KMS-11 (cell line): ENCODE measurements at regions not wholly inside any gene's neighbourhood (a gene's known extent, or its start where the extent isn't known, plus 50 kb on each side); places are given as distances from the start of the nearest gene placed in this dataset.

ENCODE experiments used
- H2AFZ ChIP-seq: fragments of 200-600 bp; sonication (generic); 2 replicates; pipeline ENCODE4 v1.6.1; 2016; ENCODE audit warnings: antibody characterized with exemption, mixed run types, low read depth
- H3K27ac ChIP-seq: fragments of 200-600 bp; sonication (generic); 2 replicates; pipeline ENCODE4 v1.6.1; 2016; ENCODE audit warnings: mild to moderate bottlenecking, mixed run types
- H3K27me3 ChIP-seq: fragments of 200-600 bp; sonication (generic); 2 replicates; pipeline ENCODE4 v1.6.1; 2017; ENCODE audit warnings: mild to moderate bottlenecking, low read depth, mixed run types, moderate library complexity; ENCODE audit not compliant: insufficient read depth
- H3K36me3 ChIP-seq: fragments of 200-600 bp; sonication (generic); 2 replicates; pipeline ENCODE4 v1.6.1; 2017; ENCODE audit warnings: mild to moderate bottlenecking, mixed run types; ENCODE audit not compliant: insufficient read depth
- H3K4me1 ChIP-seq: fragments of 200-600 bp; sonication (generic); 2 replicates; pipeline ENCODE4 v1.6.1; 2016; ENCODE audit warnings: mild to moderate bottlenecking, low read depth, mixed run types; ENCODE audit not compliant: poor library complexity, severe bottlenecking
- H3K4me2 ChIP-seq: fragments of 200-600 bp; sonication (generic); 2 replicates; pipeline ENCODE4 v1.7.0; 2016; ENCODE audit warnings: mild to moderate bottlenecking, mixed run types
- H3K4me3 ChIP-seq: fragments of 200-600 bp; sonication (generic); IDR thresholded peaks from 2 replicates; pipeline ENCODE4 v1.6.1; 2017; ENCODE audit warnings: low read depth, low read length, mixed read lengths; ENCODE audit not compliant: insufficient read depth
- H3K79me2 ChIP-seq: fragments of 200-600 bp; sonication (generic); 2 replicates; pipeline ENCODE4 v1.6.1; 2016; ENCODE audit warnings: low read depth, mixed run types; ENCODE audit not compliant: insufficient read depth
- H3K9ac ChIP-seq: fragments of 200-600 bp; sonication (generic); 2 replicates; pipeline ENCODE4 v1.6.1; 2016; ENCODE audit warnings: mild to moderate bottlenecking, mixed run types
- H4K20me1 ChIP-seq: fragments of 200-600 bp; sonication (generic); 2 replicates; pipeline ENCODE4 v1.6.1; 2016; ENCODE audit warnings: mild to moderate bottlenecking, mixed run types; ENCODE audit not compliant: insufficient read depth
- CTCF ChIP-seq: fragments of 200-600 bp; sonication (generic); conservative IDR thresholded peaks from 2 replicates; pipeline ENCODE4 v1.6.1; 2017; ENCODE audit warnings: low read depth, mild to moderate bottlenecking, antibody characterized with exemption, low read length, moderate library complexity, mixed read lengths

- Histone ChIP-seq H3K4me1 (no peaks in the 10 kb centered on the region), H4K20me1 (no peaks in the 10 kb centered on the region), H3K27me3 (no peaks in the 10 kb centered on the region), H3K36me3 (no peaks in the 10 kb centered on the region), H3K27ac (no peak overlapping the region), H3K4me2 (no peak overlapping the region), H3K79me2 (no peaks in the 10 kb centered on the region), H3K4me3 (no peak overlapping the region), H3K9ac (no peak overlapping the region), H2AFZ (no peak overlapping the region)
- no peak for TF ChIP-seq CTCF
Measured at GRCh38 chr16:79409978-79410377, 190.6 kb downstream of the MAF start.

GRCh38 chr16:79408355-79408754, 192.2 kb downstream of the MAF start:
- H3K4me3 ChIP-seq = no peak overlapping the region
- no peak overlapping the region for H3K27ac ChIP-seq
- H3K4me1 ChIP-seq = no peaks in the 10 kb centered on the region
- H4K20me1 ChIP-seq = no peaks in the 10 kb centered on the region
- H3K27me3 ChIP-seq = no peaks in the 10 kb centered on the region
- H3K79me2 ChIP-seq = no peaks in the 10 kb centered on the region
- TF ChIP-seq CTCF = no peak
- no peaks in the 10 kb centered on the region for H3K36me3 ChIP-seq
- no peak overlapping the region for H2AFZ ChIP-seq
- H3K9ac ChIP-seq = no peak overlapping the region
- H3K4me2 ChIP-seq = no peak overlapping the region

GRCh38 chr16:79407461-79408135, 192.9 kb downstream of the MAF start:
- H3K36me3 ChIP-seq = no peaks in the 10 kb centered on the region
- no peak overlapping the region for H3K9ac ChIP-seq

GRCh38 chr16:79407005-79407404, 193.5 kb downstream of the MAF start:
- H3K4me2 ChIP-seq = no peak overlapping the region
- H3K4me1 ChIP-seq = no peaks in the 10 kb centered on the region
- no peak overlapping the region for H2AFZ ChIP-seq
- H3K27ac ChIP-seq = no peak overlapping the region
- TF ChIP-seq CTCF = no peak
- no peaks in the 10 kb centered on the region for H3K36me3 ChIP-seq
- no peaks in the 10 kb centered on the region for H4K20me1 ChIP-seq
- no peak overlapping the region for H3K4me3 ChIP-seq
- no peaks in the 10 kb centered on the region for H3K79me2 ChIP-seq
- no peak overlapping the region for H3K9ac ChIP-seq
- H3K27me3 ChIP-seq = no peaks in the 10 kb centered on the region

More at GRCh38 chr16:79407461-79408135, 192.9 kb downstream of the MAF start:
- no peak overlapping the region for H3K4me3 ChIP-seq
- H4K20me1 ChIP-seq = no peaks in the 10 kb centered on the region
- no peak overlapping the region for H2AFZ ChIP-seq
- no peaks in the 10 kb centered on the region for H3K27me3 ChIP-seq
- no peaks in the 10 kb centered on the region for H3K79me2 ChIP-seq
- TF ChIP-seq CTCF = no peak
- H3K4me1 ChIP-seq = no peaks in the 10 kb centered on the region
- H3K4me2 ChIP-seq = no peak overlapping the region
- no peak overlapping the region for H3K27ac ChIP-seq
